ENCODE measurements at regions not wholly inside any gene's neighbourhood (a gene's known extent, or its start where the extent isn't known, plus 50 kb on each side); places are given as distances from the start of the nearest gene placed in this dataset.

GRCh38 chr2:14235667-14236066, 396.9 kb upstream of the LRATD1 start (continued):
- TF ChIP-seq E2F4 (CRISPR knock-in tag; IDR thresholded peaks at IDR 0.05; ENCODE audit: borderline replicate concordance, low read depth), result no peak
- TF ChIP-seq STAT6 (CRISPR knock-in tag; conservative IDR thresholded peaks at IDR 0.05; ENCODE audit: low read depth), result no peak
- TF ChIP-seq CBFB (CRISPR knock-in tag; IDR thresholded peaks at IDR 0.05; ENCODE audit: low read depth), result no peak

GRCh38 chr2:14237902-14238301, 394.6 kb upstream of the LRATD1 start:
- Mint-ChIP-seq H3K4me1 (peaks cover 41% of the 10 kb centered on the region), H3K9me3 (no peaks in the 10 kb centered on the region), H3K27me3 (ENCODE audit: low read depth) (peaks cover 37% of the 10 kb centered on the region), H3K36me3 (no peaks in the 10 kb centered on the region), H3K4me3 (no peak overlapping the region), H3K27ac (no peak overlapping the region)
- ChIA-PET CTCF (no interaction called here), POLR2A (no interaction called here)
- DNase-seq (ENCODE audit: low spot score), result no peak
- TF ChIP-seq ZNF423 (CRISPR knock-in tag; IDR thresholded peaks at IDR 0.05) (no peak), TCF7 (CRISPR knock-in tag; IDR thresholded peaks at IDR 0.05; ENCODE audit: low read depth) (no peak), FOXP1 (CRISPR knock-in tag; IDR thresholded peaks at IDR 0.05; ENCODE audit: borderline replicate concordance) (no peak), ELF4 (CRISPR knock-in tag; IDR thresholded peaks at IDR 0.05; ENCODE audit: low read depth) (no peak), PRRX2 (CRISPR knock-in tag; IDR thresholded peaks at IDR 0.05) (no peak), ZBTB43 (CRISPR knock-in tag; IDR thresholded peaks at IDR 0.05) (no peak), CTCF (IDR thresholded peaks at IDR 0.05) (no peak), CREM (CRISPR knock-in tag; IDR thresholded peaks at IDR 0.05) (no peak), AR (CRISPR knock-in tag; IDR thresholded peaks at IDR 0.05) (no peak), FOXK1 (CRISPR knock-in tag; IDR thresholded peaks at IDR 0.05) (no peak), E2F5 (CRISPR knock-in tag; IDR thresholded peaks at IDR 0.05) (no peak), ZNF263 (CRISPR knock-in tag; IDR thresholded peaks at IDR 0.05; ENCODE audit: low read depth) (no peak), PREB (CRISPR knock-in tag; IDR thresholded peaks at IDR 0.05; ENCODE audit: borderline replicate concordance) (no peak), MAX (CRISPR knock-in tag; IDR thresholded peaks at IDR 0.05) (no peak), HMGA2 (CRISPR knock-in tag; IDR thresholded peaks at IDR 0.05) (no peak), ZNF232 (CRISPR knock-in tag; IDR thresholded peaks at IDR 0.05) (no peak), CDX4 (CRISPR knock-in tag; IDR thresholded peaks at IDR 0.05; ENCODE audit: borderline replicate concordance) (no peak)
- ATAC-seq, result no peak

All from WTC11 (cell line).